ENCODE measurements at regions not wholly inside any gene's neighbourhood (a gene's known extent, or its start where the extent isn't known, plus 50 kb on each side); places are given as distances from the start of the nearest gene placed in this dataset.

- H3K27ac ChIP-seq (ENCODE audit: low read length): no peak overlapping the region
- no peaks in the 10 kb centered on the region for H4K20me1 ChIP-seq (ENCODE audit: insufficient read depth)
- H2AFZ ChIP-seq (ENCODE audit: low read depth, low read length): no peak overlapping the region
- no peaks in the 10 kb centered on the region for H3F3A ChIP-seq (ENCODE audit: insufficient read depth, low read length, poor library complexity, severe bottlenecking)
- H3K36me3 ChIP-seq (ENCODE audit: insufficient read depth, low read length): no peaks in the 10 kb centered on the region
- no peak overlapping the region for H3K4me3 ChIP-seq (ENCODE audit: low read length)
- H3K9me3 ChIP-seq (ENCODE audit: low read length): no peaks in the 10 kb centered on the region
- no peaks in the 10 kb centered on the region for H3K9me2 ChIP-seq (ENCODE audit: insufficient read depth, low read length)
- H3K79me2 ChIP-seq (replicated peaks; ENCODE audit: insufficient read depth, low read length): no peaks in the 10 kb centered on the region
- TF ChIP-seq CTCF (IDR thresholded peaks at IDR 0.05; ENCODE audit: poor library complexity, severe bottlenecking) (no peak), SMC3 (conservative IDR thresholded peaks at IDR 0.05; ENCODE audit: poor library complexity) (no peak), REST (IDR thresholded peaks at IDR 0.05; ENCODE audit: borderline replicate concordance) (no peak), TAF1 (IDR thresholded peaks at IDR 0.05; ENCODE audit: low read depth) (no peak), RAD21 (conservative IDR thresholded peaks at IDR 0.05) (no peak)
- no peak overlapping the region for H3K9ac ChIP-seq (ENCODE audit: low read length)
- H3K27me3 ChIP-seq (ENCODE audit: insufficient read depth, low read depth, low read length): no peaks in the 10 kb centered on the region
- no peak overlapping the region for H3K4me2 ChIP-seq (ENCODE audit: low read length)
Measured at GRCh38 chr14:40685764-40686163, 920.9 kb upstream of the LRFN5 start.

- Histone ChIP-seq H2AFZ (ENCODE audit: low read depth, low read length) (no peak overlapping the region), H3K4me3 (ENCODE audit: low read length) (no peak overlapping the region), H3K36me3 (ENCODE audit: insufficient read depth, low read length) (no peaks in the 10 kb centered on the region), H3K4me2 (ENCODE audit: low read length) (no peak overlapping the region), H3K27ac (ENCODE audit: low read length) (no peak overlapping the region), H3K9ac (ENCODE audit: low read length) (no peak overlapping the region), H4K20me1 (ENCODE audit: insufficient read depth) (no peaks in the 10 kb centered on the region), H3K27me3 (ENCODE audit: insufficient read depth, low read depth, low read length) (no peaks in the 10 kb centered on the region), H3K9me3 (ENCODE audit: low read length) (no peaks in the 10 kb centered on the region), H3F3A (ENCODE audit: insufficient read depth, low read length, poor library complexity, severe bottlenecking) (no peaks in the 10 kb centered on the region), H3K79me2 (replicated peaks; ENCODE audit: insufficient read depth, low read length) (no peaks in the 10 kb centered on the region), H3K9me2 (ENCODE audit: insufficient read depth, low read length) (no peaks in the 10 kb centered on the region)
- no peak for TF ChIP-seq TAF1 (IDR thresholded peaks at IDR 0.05; ENCODE audit: low read depth)
- no peak for TF ChIP-seq EP300 (conservative IDR thresholded peaks at IDR 0.05; ENCODE audit: poor library complexity, severe bottlenecking)
- no peak for TF ChIP-seq RAD21 (conservative IDR thresholded peaks at IDR 0.05)
- no peak for TF ChIP-seq POLR2AphosphoS5 (IDR thresholded peaks at IDR 0.05)
- TF ChIP-seq MXI1 (conservative IDR thresholded peaks at IDR 0.05; ENCODE audit: poor library complexity, severe bottlenecking): no peak
- no peak for TF ChIP-seq CTCF (IDR thresholded peaks at IDR 0.05; ENCODE audit: poor library complexity, severe bottlenecking)
- TF ChIP-seq SMC3 (conservative IDR thresholded peaks at IDR 0.05; ENCODE audit: poor library complexity): no peak
- no peak for TF ChIP-seq REST (IDR thresholded peaks at IDR 0.05; ENCODE audit: borderline replicate concordance)
- TF ChIP-seq EZH2 (IDR thresholded peaks at IDR 0.05; ENCODE audit: borderline replicate concordance, insufficient read depth, low read length, poor library complexity, severe bottlenecking): no peak
Measured at GRCh38 chr14:40684328-40684727, 922.3 kb upstream of the LRFN5 start.

Measured in neural cell (in vitro differentiated cells).